Amniotic stem cell (primary cell): ENCODE measurements at regions not wholly inside any gene's neighbourhood (a gene's known extent, or its start where the extent isn't known, plus 50 kb on each side); places are given as distances from the start of the nearest gene placed in this dataset.
"Not testable (repeated sequence)": the region's sequence is repeated elsewhere in the genome, so short reads cannot be mapped to it uniquely, and the experiment has no call there.

ENCODE experiments used
- DNase-seq: peaks from one replicate; lab custom pipeline; 2025; lab: John Stamatoyannopoulos, UW

- no peak for DNase-seq
These were observed 393.2 kb upstream of the ATXN7L3B start for GRCh38 chr12:74144396-74144795.

GRCh38 chr12:74145328-74145727 is 392.3 kb upstream of the ATXN7L3B start:
- no peak for DNase-seq

GRCh38 chr12:74148849-74149248 is 388.8 kb upstream of the ATXN7L3B start:
- no peak for DNase-seq

- no peak for DNase-seq
These were observed 385.3 kb upstream of the ATXN7L3B start for GRCh38 chr12:74152370-74152769.

- no peak for DNase-seq
These were observed 371.5 kb upstream of the ATXN7L3B start for GRCh38 chr12:74166096-74166495.

GRCh38 chr12:74169607-74170006 is 368.0 kb upstream of the ATXN7L3B start:
- DNase-seq = no peak

- DNase-seq = no peak
These were observed 366.8 kb upstream of the ATXN7L3B start for GRCh38 chr12:74170645-74171477.

GRCh38 chr12:74171478-74171909 is 366.1 kb upstream of the ATXN7L3B start:
- DNase-seq = no peak

- not testable (repeated sequence) for DNase-seq
These were observed 362.7 kb upstream of the ATXN7L3B start for GRCh38 chr12:74174961-74175360.

GRCh38 chr12:74185360-74185759 is 352.3 kb upstream of the ATXN7L3B start:
- no peak for DNase-seq

GRCh38 chr12:74193191-74193590 is 344.4 kb upstream of the ATXN7L3B start:
- DNase-seq = no peak

GRCh38 chr12:74204236-74204635 is 333.4 kb upstream of the ATXN7L3B start:
- DNase-seq = no peak

- DNase-seq = no peak
These were observed 309.6 kb upstream of the ATXN7L3B start for GRCh38 chr12:74227846-74228545.

- no peak for DNase-seq
These were observed 308.0 kb upstream of the ATXN7L3B start for GRCh38 chr12:74229671-74230070.

GRCh38 chr12:74235342-74235741 is 302.3 kb upstream of the ATXN7L3B start:
- no peak for DNase-seq

- no peak for DNase-seq
These were observed 296.3 kb upstream of the ATXN7L3B start for GRCh38 chr12:74241341-74241740.

GRCh38 chr12:74242088-74242487 is 295.5 kb upstream of the ATXN7L3B start:
- DNase-seq = no peak

- DNase-seq = no peak
These were observed 292.2 kb upstream of the ATXN7L3B start for GRCh38 chr12:74245458-74245857.

GRCh38 chr12:74250891-74251290 is 286.7 kb upstream of the ATXN7L3B start:
- no peak for DNase-seq

- not testable (repeated sequence) for DNase-seq
These were observed 283.8 kb upstream of the ATXN7L3B start for GRCh38 chr12:74253826-74254225.

- DNase-seq = no peak
These were observed 282.9 kb upstream of the ATXN7L3B start for GRCh38 chr12:74254784-74255183.

- DNase-seq = no peak
These were observed 278.4 kb upstream of the ATXN7L3B start for GRCh38 chr12:74259199-74259598.

- DNase-seq = no peak
These were observed 272.9 kb upstream of the ATXN7L3B start for GRCh38 chr12:74264692-74265091.
